ENCODE measurements at regions not wholly inside any gene's neighbourhood (a gene's known extent, or its start where the extent isn't known, plus 50 kb on each side); places are given as distances from the start of the nearest gene placed in this dataset.

GRCh38 chr9:74284581-74285450 is 212.3 kb upstream of the RORB start:
- TF ChIP-seq CTCF (IDR thresholded peaks at IDR 0.05) (no peak), EZH2 (IDR thresholded peaks at IDR 0.05; ENCODE audit: borderline replicate concordance, insufficient read depth, low read depth, low read length, poor library complexity, severe bottlenecking) (no peak)
